Renal pelvis (tissue), 1 donor: ENCODE measurements at regions not wholly inside any gene's neighbourhood (a gene's known extent, or its start where the extent isn't known, plus 50 kb on each side); places are given as distances from the start of the nearest gene placed in this dataset.
A peak's percentile ranks its signal among the peaks of the same experiment; 100 is the strongest.

Source experiments
- DNase-seq: peaks from one replicate; pipeline ENCODE4 v3.0.0-alpha.2; 2013

GRCh38 chr4:173924561-173924960 lies 358.9 kb downstream of the FBXO8 start:
- peak; percentile 23 for DNase-seq

DNA sequence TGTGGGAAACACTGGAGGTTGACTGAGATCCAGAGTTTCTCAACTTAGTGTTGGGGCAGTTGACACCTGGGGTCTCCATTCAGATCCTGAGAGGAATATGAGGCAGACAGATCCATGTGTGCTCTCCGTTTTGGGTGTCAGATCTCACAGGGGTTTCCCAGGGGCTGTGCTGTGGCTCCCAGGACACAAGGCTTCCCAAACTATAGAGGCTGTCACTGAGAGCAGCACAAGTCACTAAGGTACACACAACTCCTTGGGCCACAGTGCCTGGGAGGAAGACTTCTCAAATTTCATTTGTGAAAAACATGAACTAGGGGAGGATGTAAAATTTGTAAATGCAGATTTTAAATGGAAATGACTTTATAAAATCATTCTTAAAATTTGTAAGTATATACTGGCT lies 363.6 kb downstream of the FBXO8 start:
- DNase-seq, result no peak

GRCh38 chr4:173919196-173919595 lies 364.3 kb downstream of the FBXO8 start:
- DNase-seq, result no peak

DNA sequence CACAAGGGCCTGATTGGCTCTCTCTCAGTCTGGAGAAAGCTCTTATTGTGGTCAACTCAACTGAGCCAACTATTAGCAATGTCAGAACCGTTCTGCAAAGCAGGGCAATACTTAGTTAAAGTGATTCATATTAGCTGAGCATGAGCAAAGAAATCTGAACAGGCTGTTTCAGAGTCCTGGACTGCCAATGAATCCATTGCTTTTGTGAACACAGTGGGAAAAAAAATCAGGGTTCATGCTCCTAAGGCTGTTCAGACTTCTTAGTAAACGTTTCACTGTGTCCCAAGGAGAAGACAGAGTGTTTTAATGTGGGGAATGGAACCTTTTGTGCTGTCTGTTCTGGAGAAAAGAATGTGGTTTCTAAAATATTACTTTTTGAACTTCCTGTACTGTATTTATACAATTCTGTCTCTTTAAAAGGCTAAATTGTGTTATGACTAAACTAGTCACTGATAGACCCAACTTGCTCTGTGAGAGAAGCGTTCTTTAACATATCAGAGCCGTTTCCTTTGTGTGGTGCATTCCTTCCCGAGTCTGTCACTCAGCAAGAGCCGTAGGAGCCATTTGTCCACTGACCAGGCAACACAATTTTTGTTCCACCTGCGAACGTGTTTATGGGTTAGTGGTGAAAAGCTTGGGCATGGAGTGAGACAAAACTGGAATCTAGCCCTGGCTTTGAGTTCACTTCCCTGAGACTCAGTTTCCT lies 366.1 kb downstream of the FBXO8 start:
- no peak for DNase-seq

- DNase-seq, result no peak
Measured at GRCh38 chr4:173913496-173913895, 370.0 kb downstream of the FBXO8 start.

- DNase-seq, result no peak
Measured at GRCh38 chr4:173912384-173912783, 371.1 kb downstream of the FBXO8 start.

GRCh38 chr4:173910891-173911290 lies 372.6 kb downstream of the FBXO8 start:
- DNase-seq, result no peak

GRCh38 chr4:173909294-173909693 lies 374.2 kb downstream of the FBXO8 start:
- DNase-seq, result no peak

DNA sequence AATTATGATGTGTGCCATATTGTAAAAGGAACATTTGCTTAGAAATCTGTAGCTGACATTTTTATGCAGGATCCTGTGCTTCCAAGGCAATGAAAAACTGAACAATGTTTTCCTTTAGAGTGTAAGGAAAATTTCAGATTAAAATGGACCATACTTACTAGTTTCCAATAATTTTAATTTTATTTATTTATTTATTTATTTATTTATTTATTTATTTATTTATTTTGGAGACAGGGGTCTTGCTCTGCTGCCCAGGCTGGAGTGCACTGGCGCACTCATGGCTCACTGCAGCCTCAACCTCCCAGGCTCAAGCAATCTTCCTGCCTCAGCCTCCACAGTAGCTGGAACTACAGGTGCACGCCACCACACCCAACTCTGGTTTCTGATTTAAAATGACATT lies 369.8 kb upstream of the HAND2 start:
- DNase-seq, result no peak

DNA sequence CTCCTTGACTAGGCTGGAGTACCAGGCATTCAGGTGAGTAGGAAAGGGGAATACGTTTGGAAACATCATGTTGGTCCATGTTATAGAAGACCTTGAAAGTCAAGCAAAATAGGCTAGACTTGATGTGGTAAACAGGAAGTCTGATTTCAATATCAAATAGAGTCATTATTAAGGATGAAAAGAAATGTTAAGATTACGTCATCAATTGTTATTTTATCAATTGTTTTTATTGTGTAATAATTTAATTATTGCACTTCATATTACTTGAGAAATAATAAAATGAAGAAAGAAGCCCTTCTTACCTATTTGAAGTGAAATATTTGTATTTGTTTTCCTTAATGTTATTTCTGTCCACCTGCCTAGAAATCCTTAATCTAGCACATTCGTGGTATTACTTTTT lies 361.0 kb upstream of the HAND2 start:
- no peak for DNase-seq

- DNase-seq, result no peak
Measured at GRCh38 chr4:173883821-173884220, 353.8 kb upstream of the HAND2 start.

GRCh38 chr4:173880897-173881296 lies 350.9 kb upstream of the HAND2 start:
- no peak for DNase-seq

GRCh38 chr4:173879509-173879908 lies 349.5 kb upstream of the HAND2 start:
- DNase-seq, result no peak

DNA sequence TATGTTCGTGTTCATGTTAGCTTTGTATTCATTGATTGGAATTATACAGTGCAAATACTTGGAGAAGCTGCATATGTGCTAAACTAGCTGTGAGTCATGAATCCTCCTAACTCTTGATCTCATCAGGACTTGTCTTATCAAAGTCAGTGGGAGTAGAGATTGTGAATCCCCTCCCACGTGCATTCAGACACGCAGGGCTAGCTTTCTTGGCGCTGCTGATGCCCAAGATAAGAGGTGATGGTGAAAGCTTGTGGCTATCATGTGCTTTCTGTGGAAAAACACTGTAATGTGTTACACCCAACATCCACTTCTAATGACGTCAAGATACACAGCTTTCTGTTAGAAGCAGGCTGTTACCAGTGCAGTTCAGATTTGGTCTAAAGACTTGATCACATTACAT lies 348.7 kb upstream of the HAND2 start:
- no peak for DNase-seq

- no peak for DNase-seq
Measured at GRCh38 chr4:173871643-173872042, 341.6 kb upstream of the HAND2 start.

GRCh38 chr4:173866322-173867026 lies 336.4 kb upstream of the HAND2 start:
- DNase-seq, result no peak

GRCh38 chr4:173862754-173863153 lies 332.7 kb upstream of the HAND2 start:
- DNase-seq, result no peak

DNA sequence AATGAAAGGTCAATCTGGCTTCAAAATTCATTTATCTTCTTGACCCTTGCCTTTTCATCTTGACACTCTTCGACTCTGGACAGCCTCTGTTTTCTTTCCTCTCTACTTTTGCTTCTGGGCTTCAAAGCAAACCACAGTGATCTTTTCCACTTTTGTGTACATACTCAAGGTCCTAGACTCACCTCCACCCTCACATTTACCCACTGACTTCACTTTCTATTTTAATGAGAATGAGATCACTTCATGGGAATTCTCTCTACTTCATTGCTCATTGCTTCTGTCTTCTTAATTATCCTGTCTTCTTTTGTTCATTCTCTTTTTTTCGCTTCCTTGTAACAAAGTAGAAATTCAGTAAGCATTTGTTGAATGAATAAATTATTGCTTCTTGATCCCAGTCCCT lies 330.1 kb upstream of the HAND2 start:
- DNase-seq, result no peak

DNA sequence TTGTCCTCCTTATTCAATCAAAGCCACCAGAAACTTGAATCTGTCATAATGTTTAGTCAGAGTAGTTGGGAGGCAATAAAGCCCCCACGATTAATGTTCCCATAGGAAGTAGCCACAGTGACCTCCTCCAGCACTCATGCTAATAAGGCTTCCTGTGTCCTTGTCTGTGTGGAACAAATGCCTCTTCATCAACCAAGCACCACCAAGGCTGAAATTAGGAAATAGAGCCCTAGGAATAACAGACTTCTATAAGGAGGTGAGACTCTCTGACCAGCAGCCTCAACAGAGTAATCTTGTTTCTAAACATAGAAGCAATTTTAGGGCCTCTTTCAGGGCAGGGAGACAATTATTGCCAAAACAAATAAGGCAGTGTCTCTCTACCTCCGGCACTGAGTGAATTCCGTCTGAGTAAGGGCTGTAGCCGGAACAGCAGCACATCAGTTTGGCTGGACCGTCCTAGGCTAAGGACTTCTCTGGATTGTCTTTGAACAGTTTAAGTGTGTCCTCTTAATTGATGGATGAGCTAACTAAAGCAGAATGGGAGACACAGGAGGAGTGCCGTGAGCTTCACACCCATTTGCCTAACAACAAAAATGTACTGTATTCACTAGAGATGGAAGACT lies 329.2 kb upstream of the HAND2 start:
- no peak for DNase-seq

GRCh38 chr4:173858471-173858870 lies 328.4 kb upstream of the HAND2 start:
- no peak for DNase-seq

- DNase-seq, result no peak
Measured at GRCh38 chr4:173857828-173858227, 327.8 kb upstream of the HAND2 start.

DNA sequence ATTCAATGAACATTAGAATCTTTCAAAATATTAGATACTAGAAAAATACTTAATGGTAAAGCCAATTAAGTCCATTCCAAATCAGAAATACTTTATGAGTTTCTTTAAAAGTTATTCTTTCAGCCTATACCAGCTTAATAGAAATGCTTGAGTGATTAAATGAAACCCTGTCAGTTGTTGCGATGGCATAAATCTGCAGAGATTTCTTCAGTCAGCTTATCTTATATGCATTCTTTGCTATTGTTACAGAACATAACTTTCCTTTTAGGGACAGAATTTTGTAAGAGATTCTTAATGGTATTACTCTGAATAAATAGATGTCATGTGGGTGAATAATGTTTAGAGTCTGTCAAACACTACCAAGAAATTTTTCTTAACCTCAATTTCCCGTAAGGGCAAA lies 325.0 kb upstream of the HAND2 start:
- no peak for DNase-seq

- DNase-seq, result no peak
Measured at GRCh38 chr4:173852775-173853174, 322.7 kb upstream of the HAND2 start.
